GM12878 (cell line): ENCODE measurements at regions not wholly inside any gene's neighbourhood (a gene's known extent, or its start where the extent isn't known, plus 50 kb on each side); places are given as distances from the start of the nearest gene placed in this dataset.

ENCODE experiments used
- ATAC-seq: fragments of 200-7000 bp; cut with Tn5 transposase; 3 replicates; pipeline ENCODE4 v1.9.1; 2020; ENCODE audit warnings: mild to moderate bottlenecking, moderate library complexity
- BruUV-seq: library from RNA; stranded (reverse); fragments of 400-500 nt; replicated peaks from 2 replicates; lab custom pipeline; 2021; lab: Mats Ljungman, UMichigan
- CTCF ChIA-PET: fragments of 300-600 bp; sonication (Branson Sonifier 250); formaldehyde crosslinking; extraction: SDS; loops from one replicate; lab custom pipeline; 2021; ENCODE audit warnings: inconsistent platforms; lab: Yijun Ruan, JAX
- POLR2A ChIA-PET: fragments of 350-600 bp; formaldehyde crosslinking; extraction: SDS; loops from one replicate; lab custom pipeline; 2021; ENCODE audit warnings: inconsistent platforms; lab: Charles Lee
- RAD21 ChIA-PET: fragments of 300-600 bp; sonication (Branson Sonifier 250); formaldehyde crosslinking; loops from one replicate; lab custom pipeline; 2023; ENCODE audit warnings: antibody characterized with exemption; ENCODE audit not compliant: unreplicated experiment; lab: Charles Lee
- SMC1A ChIA-PET: fragments of 300-600 bp; sonication (Branson Sonifier 250); formaldehyde crosslinking; loops from one replicate; lab custom pipeline; 2023; ENCODE audit not compliant: unreplicated experiment, uncharacterized antibody; lab: Charles Lee
- DNase-seq: peaks from one replicate; pipeline ENCODE4 v3.0.0-alpha.2; 2011; ENCODE audit warnings: low read depth, low spot score
- FAIRE-seq: peaks from 3 replicates; lab custom pipeline; 2011; peaks lifted over from hg19 to GRCh38; lab: Jason Lieb, UNC
- H2AFZ ChIP-seq: 2 replicates; pipeline ENCODE4 v1.6.0; 2011; ENCODE audit warnings: low read depth, low read length, control low read depth; ENCODE audit not compliant: control insufficient read depth
- H3K27ac ChIP-seq: 2 replicates; pipeline ENCODE4 v1.5.1; 2011; ENCODE audit warnings: control low read depth; ENCODE audit not compliant: control insufficient read depth, insufficient read depth
- H3K27me3 ChIP-seq, 2 experiments: replicated peaks in 1 of 2; 2 replicates each; pipeline versions ENCODE4 v1.6.0 to v1.6.1; 2011; ENCODE audit warnings: low read length in 1 of 2; ENCODE audit not compliant: control insufficient read depth in 2 of 2, insufficient read depth in 2 of 2
- H3K36me3 ChIP-seq, 2 experiments: 2 replicates each; pipeline ENCODE4 v1.5.1; 2011; ENCODE audit warnings: low read length in 1 of 2; ENCODE audit not compliant: control insufficient read depth in 2 of 2, insufficient read depth in 2 of 2
- H3K4me1 ChIP-seq: 2 replicates; pipeline ENCODE4 v1.6.1; 2011; ENCODE audit warnings: mild to moderate bottlenecking, low read length, moderate library complexity, mixed read lengths; ENCODE audit not compliant: control insufficient read depth, insufficient read depth
- H3K4me2 ChIP-seq: 2 replicates; pipeline ENCODE4 v1.6.0; 2011; ENCODE audit warnings: control low read depth; ENCODE audit not compliant: control insufficient read depth, insufficient read depth
- H3K4me3 ChIP-seq: fragments of 200-600 bp; sonication (generic); 2 replicates; pipeline ENCODE4 v1.5.1; 2016
- H3K79me2 ChIP-seq: 2 replicates; pipeline ENCODE4 v1.6.0; 2011; ENCODE audit warnings: low read length; ENCODE audit not compliant: control insufficient read depth, insufficient read depth
- H3K9ac ChIP-seq: 2 replicates; pipeline ENCODE4 v1.8.0; 2011; ENCODE audit warnings: low read length, control low read depth, mixed read lengths; ENCODE audit not compliant: control insufficient read depth, insufficient read depth
- H3K9me3 ChIP-seq: replicated peaks from 3 replicates; pipeline ENCODE4 v1.5.1; 2011; ENCODE audit warnings: mild to moderate bottlenecking, low read length; ENCODE audit not compliant: control insufficient read depth, insufficient read depth
- H4K20me1 ChIP-seq: 2 replicates; pipeline ENCODE4 v1.6.0; 2011; ENCODE audit not compliant: control insufficient read depth, insufficient read depth
- CTCF ChIP-seq, 3 experiments: IDR thresholded peaks in 2 of 3; conservative IDR thresholded peaks in 1 of 3; 2 replicates each; pipeline ENCODE4 v1.5.1; 2011; ENCODE audit warnings: low read depth in 3 of 3, low read length in 3 of 3, mild to moderate bottlenecking in 3 of 3, control low read depth in 2 of 3, moderate library complexity in 2 of 3, inconsistent platforms in 1 of 3, mixed read lengths in 1 of 3; ENCODE audit not compliant: control insufficient read depth in 2 of 3, insufficient read depth in 1 of 3; ENCODE audit errors: extremely low read depth in 1 of 3
- RCOR1 ChIP-seq: conservative IDR thresholded peaks from 2 replicates; pipeline ENCODE4 v1.6.1; 2012; ENCODE audit warnings: low read depth, low read length, improper control_type of control experiment
- SUPT20H ChIP-seq: IDR thresholded peaks from 2 replicates; pipeline ENCODE4 v1.6.1; 2011; ENCODE audit warnings: low read depth, mild to moderate bottlenecking, low read length, moderate library complexity, borderline replicate concordance; ENCODE audit not compliant: control insufficient read depth
- TCF7 ChIP-seq: IDR thresholded peaks from 2 replicates; pipeline ENCODE4 v1.6.1; 2014; ENCODE audit warnings: antibody characterized with exemption, borderline replicate concordance
- ZBTB11 ChIP-seq: fragments of 450-650 bp; formaldehyde crosslinking; IDR thresholded peaks from 2 replicates; pipeline ENCODE4 v1.5.0; 2022; ENCODE audit warnings: mild to moderate bottlenecking, missing genetic modification characterization
- in situ Hi-C: fragments of 300-500 bp; cut with MboI; formaldehyde crosslinking; loops from 9 replicates; pipeline ENCODE4 v1.14.3; 2018; ENCODE audit warnings: mixed read lengths
- intact Hi-C: fragments of 100-400 bp; cut with micrococcal nuclease; formaldehyde crosslinking; loops from one replicate; pipeline ENCODE4 v1.14.2; 2022; ENCODE audit not compliant: unreplicated experiment

GRCh38 chr12:89203144-89203543 is 149.2 kb downstream of the DUSP6 start (continued):
- no peak for TF ChIP-seq ZBTB11 (CRISPR knock-in tag)
- no peak for TF ChIP-seq RCOR1

- H3K27ac ChIP-seq = no peak overlapping the region
- no peaks in the 10 kb centered on the region for H4K20me1 ChIP-seq
- ChIA-PET CTCF (no interaction called here), RAD21 (no interaction called here), SMC1A (no interaction called here), POLR2A (no interaction called here)
- intact Hi-C loops = no loop called here
- H3K4me2 ChIP-seq = no peak overlapping the region
- H3K9ac ChIP-seq = no peak overlapping the region
- FAIRE-seq (peak; percentile 69), ATAC-seq (no peak), DNase-seq (no peak)
- no peaks in the 10 kb centered on the region for H3K9me3 ChIP-seq
- H3K27me3 ChIP-seq = no peaks in the 10 kb centered on the region; a peak in 1 of 4 replicates
- no peaks in the 10 kb centered on the region for H3K79me2 ChIP-seq
- H3K4me1 ChIP-seq = no peaks in the 10 kb centered on the region
- BruUV-seq = no TSS peak
- H2AFZ ChIP-seq = no peak overlapping the region
- TF ChIP-seq CTCF (IDR thresholded peaks at IDR 0.05 in 2 of 3, conservative IDR thresholded peaks at IDR 0.05 in 1 of 3; ENCODE audit: control insufficient read depth in 2 of 3, extremely low read depth in 1 of 3, insufficient read depth in 1 of 3, low read depth in 3 of 3, low read length in 3 of 3) (no peak), TCF7 (no peak), SUPT20H (no peak)
- in situ Hi-C loops = no loop called here
- H3K36me3 ChIP-seq = no peaks in the 10 kb centered on the region
- no peak overlapping the region for H3K4me3 ChIP-seq
These were observed 152.1 kb downstream of the DUSP6 start for GRCh38 chr12:89200217-89200616.
